ENCODE measurements at regions not wholly inside any gene's neighbourhood (a gene's known extent, or its start where the extent isn't known, plus 50 kb on each side); places are given as distances from the start of the nearest gene placed in this dataset.

DNA sequence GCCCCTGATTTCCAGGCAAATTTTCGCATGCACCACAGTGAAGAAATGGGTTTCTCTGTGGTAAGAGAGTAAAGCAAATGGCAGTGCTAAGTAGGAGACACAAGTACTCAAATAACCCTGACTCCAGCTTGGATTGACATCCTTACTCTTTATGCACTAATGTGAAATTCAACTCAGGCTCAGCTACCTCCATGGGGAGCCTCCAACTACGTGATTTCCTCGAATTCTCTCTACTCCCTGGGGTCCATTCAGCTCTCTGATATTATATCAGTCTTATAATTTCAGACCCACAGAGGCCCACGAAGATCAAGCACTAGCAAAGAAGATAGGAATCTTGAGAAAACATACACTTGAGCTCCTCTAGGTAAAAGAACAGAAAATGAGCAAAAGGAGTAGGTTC, 407.6 kb upstream of the CCDC54 start:
- no peak for TF ChIP-seq CTCF (conservative IDR thresholded peaks at IDR 0.05 in 1 of 2, IDR thresholded peaks at IDR 0.05 in 1 of 2; ENCODE audit: extremely low read depth in 1 of 2, insufficient read depth in 1 of 2, low read depth in 1 of 2, low read length in 2 of 2)
- no peak for TF ChIP-seq EZH2 (IDR thresholded peaks at IDR 0.05; ENCODE audit: borderline replicate concordance, low read length)

Data from mammary epithelial cell (primary cell).